Right renal pelvis (tissue), 4 donors: ENCODE measurements at regions not wholly inside any gene's neighbourhood (a gene's known extent, or its start where the extent isn't known, plus 50 kb on each side); places are given as distances from the start of the nearest gene placed in this dataset.

ENCODE experiments used
- DNase-seq, 4 donors: peaks; one replicate each; pipeline ENCODE4 v3.0.0-alpha.2; 2013; ENCODE audit warnings: low read depth in 4 of 4, low spot score in 3 of 4, missing footprints in 1 of 4

DNA sequence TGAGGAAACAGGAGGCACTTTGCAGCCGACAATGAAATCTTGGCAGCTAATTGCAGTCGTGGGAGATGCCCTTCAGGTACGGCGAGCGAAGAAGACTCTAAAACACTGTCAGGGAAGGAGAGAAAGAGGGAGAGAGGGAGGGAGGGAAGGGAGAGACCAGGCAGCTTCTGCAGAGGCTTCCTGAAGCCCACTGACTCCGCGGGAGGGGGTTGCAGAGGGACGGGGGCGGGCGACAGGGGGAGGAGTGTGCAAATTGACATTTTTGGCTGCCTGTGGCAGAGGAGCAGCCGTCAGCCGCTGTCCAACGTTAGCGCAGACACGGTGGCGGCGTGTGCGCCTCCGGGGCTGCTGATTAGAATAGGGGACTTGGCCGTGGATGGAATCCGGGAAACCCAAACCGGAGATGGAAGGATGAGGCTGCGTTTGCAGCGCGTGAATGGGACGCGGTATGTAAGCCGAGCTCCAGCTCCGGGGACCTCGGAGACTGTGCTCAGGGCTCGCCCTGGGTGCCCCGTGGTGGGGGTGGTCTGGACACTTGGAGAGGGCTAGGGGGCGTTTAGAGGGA, 849.1 kb upstream of the RBFOX1 start:
- DNase-seq: no peak

- no peak for DNase-seq
Measured at GRCh38 chr16:6482696-6483468, 849.8 kb upstream of the RBFOX1 start.

DNA sequence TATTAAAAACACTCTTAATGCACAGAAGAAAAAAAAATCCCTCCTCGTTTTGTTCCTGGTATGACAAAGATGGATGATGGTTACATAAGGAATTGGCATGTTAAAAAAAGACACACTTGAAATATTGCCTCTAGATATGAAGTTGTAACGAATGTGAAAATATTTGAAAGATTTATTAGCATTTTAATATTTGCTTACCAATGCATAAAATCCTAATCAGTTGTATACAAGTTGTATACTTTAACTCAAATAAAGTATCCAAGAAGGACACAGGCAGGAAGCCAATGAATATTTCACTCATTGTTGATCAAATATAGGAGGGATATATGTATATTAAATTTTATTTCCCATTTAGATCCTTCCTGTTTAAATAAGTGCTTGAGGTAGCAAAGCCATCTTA, 850.8 kb upstream of the RBFOX1 start:
- no peak for DNase-seq

DNA sequence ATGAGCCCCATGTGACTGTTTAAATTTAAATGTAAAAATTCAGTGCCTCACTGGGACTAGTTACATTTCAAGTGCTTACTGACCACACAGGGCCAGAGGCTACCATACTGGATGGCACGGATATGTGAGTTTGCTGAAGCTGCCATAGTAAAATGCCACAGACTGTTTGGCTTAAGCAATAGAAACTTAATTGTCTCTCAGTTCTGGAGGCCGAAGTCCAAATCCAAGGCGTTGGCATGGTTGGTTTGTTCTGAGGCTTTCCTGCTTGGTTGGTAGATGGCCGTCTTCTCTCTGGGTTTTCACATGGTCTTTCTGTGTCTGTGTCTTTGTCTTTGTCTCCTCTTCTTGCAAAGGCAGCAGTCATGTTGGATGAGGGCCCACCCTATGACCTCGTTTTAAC, 878.9 kb upstream of the RBFOX1 start:
- no peak for DNase-seq

GRCh38 chr16:6447021-6447790, 885.4 kb upstream of the RBFOX1 start:
- no peak for DNase-seq

- no peak for DNase-seq
Measured at GRCh38 chr16:6446370-6446769, 886.3 kb upstream of the RBFOX1 start.

DNA sequence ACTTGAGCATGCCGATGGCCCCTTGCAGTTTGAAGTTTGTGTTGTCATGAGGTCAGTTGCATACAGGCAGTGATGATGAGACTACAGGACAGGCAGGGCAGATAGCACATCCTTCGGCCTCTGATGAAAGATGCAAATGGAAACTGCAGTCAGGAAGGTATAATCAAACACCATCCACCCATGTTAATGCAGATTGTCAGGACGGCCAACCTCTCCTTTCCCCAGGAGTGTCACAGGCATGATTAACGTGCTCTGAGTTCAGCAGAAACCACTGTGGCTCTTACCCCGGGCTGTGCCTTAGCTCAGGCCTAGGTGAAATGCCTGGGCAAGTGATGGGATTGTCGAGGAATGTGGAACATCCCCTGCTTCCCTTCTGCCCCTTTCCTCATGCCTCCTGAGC, 893.5 kb upstream of the RBFOX1 start:
- DNase-seq: no peak

- no peak for DNase-seq
Measured at GRCh38 chr16:6428861-6429260, 903.8 kb upstream of the RBFOX1 start.

GRCh38 chr16:6427621-6428020, 905.0 kb upstream of the RBFOX1 start:
- no peak for DNase-seq

GRCh38 chr16:6407596-6407995, 925.0 kb upstream of the RBFOX1 start:
- DNase-seq: no peak

DNA sequence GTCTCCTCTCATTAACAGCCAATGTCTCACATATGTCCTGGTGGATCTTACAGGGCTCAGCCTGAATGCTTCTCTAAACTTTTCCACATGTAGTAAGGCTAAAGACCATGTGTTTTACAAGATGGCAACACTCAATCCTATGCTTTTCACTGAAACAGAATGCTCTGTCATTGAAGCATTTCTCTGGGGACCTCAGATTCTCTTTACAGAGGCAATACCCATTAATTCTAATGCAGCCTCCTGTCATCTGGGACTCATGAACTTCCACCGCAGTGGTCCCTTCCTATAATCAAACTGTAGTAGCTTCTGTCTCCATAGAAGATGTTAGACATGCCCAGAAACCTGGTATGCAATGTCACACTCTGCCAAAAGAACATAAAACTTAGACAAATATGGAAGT, 926.6 kb upstream of the RBFOX1 start:
- no peak for DNase-seq

DNA sequence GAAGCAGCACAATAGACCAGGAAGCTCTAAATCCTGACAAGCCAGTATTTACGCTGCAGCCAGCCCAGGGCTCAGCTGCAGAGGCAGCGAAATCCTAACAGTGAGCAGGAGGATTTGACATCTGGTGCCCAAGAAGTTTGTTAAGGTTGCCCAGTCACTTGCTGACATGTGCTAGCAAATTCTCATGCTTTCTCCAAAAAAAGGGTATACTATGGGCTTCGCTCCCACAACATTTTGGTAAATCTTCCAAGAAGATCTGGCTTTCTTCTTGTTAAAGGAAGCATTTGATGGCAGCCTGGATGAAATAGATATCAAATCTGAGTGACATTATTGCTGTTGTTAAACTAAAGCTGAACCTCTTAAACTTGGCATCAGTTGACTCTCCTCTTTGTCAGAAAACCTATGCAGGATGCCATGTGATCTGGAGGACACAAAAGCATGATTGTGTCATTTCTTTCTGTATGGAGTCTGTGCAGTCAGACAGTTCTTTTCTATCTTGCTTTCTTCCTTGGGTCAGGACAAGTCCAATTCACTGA, 949.7 kb upstream of the RBFOX1 start:
- no peak for DNase-seq

DNA sequence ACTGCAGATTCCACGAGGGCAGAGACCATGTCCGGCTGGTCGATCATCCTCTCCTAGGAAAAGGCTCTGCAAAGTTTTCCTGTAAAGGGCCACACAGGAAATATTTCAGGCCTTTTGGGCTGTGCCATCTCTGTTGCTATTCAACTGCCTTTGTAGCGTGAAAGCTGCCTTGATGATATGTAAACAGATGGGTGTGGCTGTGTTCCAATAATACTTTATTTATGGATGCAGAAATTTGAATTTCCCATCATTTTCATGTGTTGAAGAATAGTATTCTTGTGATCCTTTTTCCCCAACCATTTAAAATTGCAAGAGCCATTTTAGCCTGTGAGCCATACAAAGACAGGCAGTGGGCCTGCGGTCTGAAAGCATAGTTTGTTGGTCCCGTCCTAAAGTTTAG, 950.7 kb upstream of the RBFOX1 start:
- DNase-seq: no peak

- DNase-seq: no peak
Measured at GRCh38 chr16:6377956-6378355, 954.7 kb upstream of the RBFOX1 start.

GRCh38 chr16:6375465-6376075, 957.1 kb upstream of the RBFOX1 start:
- no peak for DNase-seq

GRCh38 chr16:6374821-6375220, 957.8 kb upstream of the RBFOX1 start:
- DNase-seq: no peak

- DNase-seq: no peak
Measured at GRCh38 chr16:6364846-6365245, 967.8 kb upstream of the RBFOX1 start.

DNA sequence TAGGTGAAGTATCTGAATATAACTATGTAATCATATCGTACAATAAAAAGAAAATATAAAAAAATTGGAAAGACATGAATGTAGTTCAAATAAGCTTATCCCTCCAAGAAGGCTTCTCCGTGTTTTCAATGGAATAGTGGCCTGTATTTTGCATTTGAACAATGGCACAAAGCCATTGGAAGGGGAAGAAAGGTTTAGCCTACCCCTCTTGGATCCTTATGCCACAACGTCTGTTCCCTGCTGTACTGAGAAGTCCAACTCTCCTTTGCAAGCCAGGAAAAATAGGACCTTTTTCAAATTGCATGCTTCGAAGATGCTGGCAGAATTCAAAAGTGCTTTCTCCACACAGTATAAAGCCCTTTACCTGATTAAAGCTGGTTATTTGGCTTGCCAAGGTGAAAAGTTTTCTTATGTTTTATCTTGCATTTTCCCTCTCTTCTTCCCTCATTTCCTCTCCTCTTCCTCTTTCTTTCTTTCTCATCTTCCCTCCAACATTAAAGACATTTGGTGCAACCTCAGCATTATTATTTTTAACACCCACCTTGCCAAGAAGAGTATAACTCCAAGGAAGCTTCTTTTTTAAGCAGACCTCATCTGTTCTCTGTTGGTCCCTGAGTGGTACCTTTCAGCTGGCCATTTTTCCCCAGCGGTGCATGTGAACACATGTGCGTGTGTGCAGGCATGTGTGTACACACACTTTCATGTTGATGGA, 968.6 kb upstream of the RBFOX1 start:
- no peak for DNase-seq

DNA sequence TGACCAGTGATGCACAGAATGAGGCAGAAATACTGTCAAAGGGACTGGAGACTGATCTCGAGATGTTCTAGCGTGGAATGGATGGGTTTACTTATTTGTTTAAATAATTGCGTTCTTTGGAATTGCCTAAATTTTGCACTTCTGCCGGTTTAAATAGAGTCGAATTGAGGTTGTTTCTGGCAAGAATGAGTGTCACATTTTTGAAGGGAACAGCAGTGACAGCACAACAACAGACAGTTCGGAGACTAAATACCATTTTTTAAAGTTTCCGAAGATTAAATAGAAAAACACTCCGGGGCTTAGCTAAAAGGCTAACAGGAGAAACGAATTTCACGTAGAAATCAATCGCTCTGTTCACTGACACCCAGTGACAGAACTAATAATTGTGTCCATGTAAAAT, 969.2 kb upstream of the RBFOX1 start:
- no peak for DNase-seq

- DNase-seq: no peak
Measured at GRCh38 chr16:6362321-6362720, 970.3 kb upstream of the RBFOX1 start.

- no peak for DNase-seq
Measured at GRCh38 chr16:6360641-6361040, 972.0 kb upstream of the RBFOX1 start.
